MG63 (cell line): ENCODE measurements at regions not wholly inside any gene's neighbourhood (a gene's known extent, or its start where the extent isn't known, plus 50 kb on each side); places are given as distances from the start of the nearest gene placed in this dataset.
"Not testable (repeated sequence)": the region's sequence is repeated elsewhere in the genome, so short reads cannot be mapped to it uniquely, and the experiment has no call there.

Source experiments
- DNase-seq: peaks from one replicate; pipeline ENCODE4 v3.0.0-alpha.2; 2020
- H3K27me3 ChIP-seq: fragments of 250-450 bp; sonication (Bioruptor Pico); 2 replicates; pipeline ENCODE4 v1.5.1; 2020; ENCODE audit warnings: mild to moderate bottlenecking, moderate library complexity
- H3K36me3 ChIP-seq: fragments of 250-450 bp; sonication (Bioruptor Pico); 2 replicates; pipeline ENCODE4 v1.5.1; 2020; ENCODE audit warnings: mild to moderate bottlenecking, moderate library complexity
- H3K4me3 ChIP-seq: fragments of 250-450 bp; sonication (Bioruptor Pico); 2 replicates; pipeline ENCODE4 v1.5.1; 2020; ENCODE audit warnings: mild to moderate bottlenecking, moderate library complexity
- H3K9me3 ChIP-seq: fragments of 250-450 bp; sonication (Bioruptor Pico); 2 replicates; pipeline ENCODE4 v1.5.1; 2020; ENCODE audit warnings: mild to moderate bottlenecking, moderate library complexity

- not testable (repeated sequence) for DNase-seq, H3K36me3 ChIP-seq, H3K4me3 ChIP-seq, H3K9me3 ChIP-seq, H3K27me3 ChIP-seq
Measured at GRCh38 chr4:86413426-86413825, 53.6 kb upstream of the MAPK10 start.

- Histone ChIP-seq H3K9me3 (no peaks in the 10 kb centered on the region), H3K4me3 (no peak overlapping the region), H3K27me3 (no peaks in the 10 kb centered on the region), H3K36me3 (no peaks in the 10 kb centered on the region)
- DNase-seq, result no peak
Measured at GRCh38 chr4:86414686-86415085, 54.8 kb upstream of the MAPK10 start.

- Histone ChIP-seq H3K4me3 (no peak overlapping the region), H3K9me3 (no peaks in the 10 kb centered on the region), H3K36me3 (no peaks in the 10 kb centered on the region), H3K27me3 (no peaks in the 10 kb centered on the region)
- no peak for DNase-seq
Measured at GRCh38 chr4:86416081-86416480, 56.2 kb upstream of the MAPK10 start.

GRCh38 chr4:86421461-86421860 is 61.6 kb upstream of the MAPK10 start:
- no peak for DNase-seq
- H3K9me3 ChIP-seq, result no peaks in the 10 kb centered on the region
- H3K27me3 ChIP-seq, result no peaks in the 10 kb centered on the region
- H3K4me3 ChIP-seq, result no peak overlapping the region
- no peaks in the 10 kb centered on the region for H3K36me3 ChIP-seq

- no peaks in the 10 kb centered on the region for H3K27me3 ChIP-seq
- H3K36me3 ChIP-seq, result no peaks in the 10 kb centered on the region
- H3K4me3 ChIP-seq, result no peak overlapping the region
- no peaks in the 10 kb centered on the region for H3K9me3 ChIP-seq
- DNase-seq, result no peak
Measured at GRCh38 chr4:86431543-86432116, 71.8 kb upstream of the MAPK10 start.

- Histone ChIP-seq H3K27me3 (no peaks in the 10 kb centered on the region), H3K4me3 (no peak overlapping the region), H3K9me3 (no peaks in the 10 kb centered on the region), H3K36me3 (no peaks in the 10 kb centered on the region)
- no peak for DNase-seq
Measured at GRCh38 chr4:86432559-86433134, 72.8 kb upstream of the MAPK10 start.

- no peak for DNase-seq
- H3K4me3 ChIP-seq, result no peak overlapping the region
- no peaks in the 10 kb centered on the region for H3K27me3 ChIP-seq
- no peaks in the 10 kb centered on the region; the same call in 1 of the 2 replicates for H3K9me3 ChIP-seq
- H3K36me3 ChIP-seq, result no peaks in the 10 kb centered on the region
Measured at GRCh38 chr4:86439293-86439692, 79.4 kb upstream of the MAPK10 start.

GRCh38 chr4:86441175-86441936 is 81.5 kb upstream of the MAPK10 start:
- Histone ChIP-seq H3K27me3 (no peaks in the 10 kb centered on the region), H3K4me3 (no peak overlapping the region), H3K9me3 (no peaks in the 10 kb centered on the region; the same call in 1 of the 2 replicates), H3K36me3 (no peaks in the 10 kb centered on the region)
- DNase-seq, result no peak

- DNase-seq, result no peak
- no peaks in the 10 kb centered on the region for H3K27me3 ChIP-seq
- H3K9me3 ChIP-seq, result no peaks in the 10 kb centered on the region; the same call in 1 of the 2 replicates
- H3K36me3 ChIP-seq, result no peaks in the 10 kb centered on the region
- H3K4me3 ChIP-seq, result no peak overlapping the region
Measured at GRCh38 chr4:86442881-86443280, 83.0 kb upstream of the MAPK10 start.

- no peaks in the 10 kb centered on the region for H3K36me3 ChIP-seq
- H3K4me3 ChIP-seq, result no peak overlapping the region
- DNase-seq, result no peak
- H3K9me3 ChIP-seq, result no peaks in the 10 kb centered on the region; the same call in 1 of the 2 replicates
- no peaks in the 10 kb centered on the region for H3K27me3 ChIP-seq
Measured at GRCh38 chr4:86443495-86443894, 83.6 kb upstream of the MAPK10 start.

- DNase-seq, result no peak
- no peaks in the 10 kb centered on the region for H3K36me3 ChIP-seq
- no peaks in the 10 kb centered on the region; the same call in 1 of the 2 replicates for H3K9me3 ChIP-seq
- H3K27me3 ChIP-seq, result no peaks in the 10 kb centered on the region
- H3K4me3 ChIP-seq, result no peak overlapping the region
Measured at GRCh38 chr4:86446996-86447395, 87.1 kb upstream of the MAPK10 start.

GRCh38 chr4:86448871-86449270 is 89.0 kb upstream of the MAPK10 start:
- no peak for DNase-seq
- no peaks in the 10 kb centered on the region for H3K27me3 ChIP-seq
- H3K9me3 ChIP-seq, result no peaks in the 10 kb centered on the region; the same call in 1 of the 2 replicates
- no peak overlapping the region for H3K4me3 ChIP-seq
- H3K36me3 ChIP-seq, result no peaks in the 10 kb centered on the region

GRCh38 chr4:86449746-86450588 is 90.1 kb upstream of the MAPK10 start:
- DNase-seq, result no peak

GRCh38 chr4:86450861-86451260 is 91.0 kb upstream of the MAPK10 start:
- H3K9me3 ChIP-seq, result no peaks in the 10 kb centered on the region
- no peak overlapping the region for H3K4me3 ChIP-seq
- H3K36me3 ChIP-seq, result no peaks in the 10 kb centered on the region
- H3K27me3 ChIP-seq, result no peaks in the 10 kb centered on the region
- DNase-seq, result no peak

More at GRCh38 chr4:86449746-86450588, 90.1 kb upstream of the MAPK10 start:
- Histone ChIP-seq H3K27me3 (no peaks in the 10 kb centered on the region), H3K36me3 (no peaks in the 10 kb centered on the region), H3K4me3 (no peak overlapping the region), H3K9me3 (no peaks in the 10 kb centered on the region)

GRCh38 chr4:86451560-86452330 is 91.9 kb upstream of the MAPK10 start:
- Histone ChIP-seq H3K36me3 (no peaks in the 10 kb centered on the region), H3K4me3 (no peak overlapping the region), H3K27me3 (no peaks in the 10 kb centered on the region), H3K9me3 (no peaks in the 10 kb centered on the region)
- no peak for DNase-seq

- Histone ChIP-seq H3K36me3 (no peaks in the 10 kb centered on the region), H3K9me3 (no peaks in the 10 kb centered on the region), H3K27me3 (no peaks in the 10 kb centered on the region), H3K4me3 (no peak overlapping the region)
- DNase-seq, result no peak
Measured at GRCh38 chr4:86452422-86452891, 92.6 kb upstream of the MAPK10 start.
